ENCODE measurements at regions not wholly inside any gene's neighbourhood (a gene's known extent, or its start where the extent isn't known, plus 50 kb on each side); places are given as distances from the start of the nearest gene placed in this dataset.

DNA sequence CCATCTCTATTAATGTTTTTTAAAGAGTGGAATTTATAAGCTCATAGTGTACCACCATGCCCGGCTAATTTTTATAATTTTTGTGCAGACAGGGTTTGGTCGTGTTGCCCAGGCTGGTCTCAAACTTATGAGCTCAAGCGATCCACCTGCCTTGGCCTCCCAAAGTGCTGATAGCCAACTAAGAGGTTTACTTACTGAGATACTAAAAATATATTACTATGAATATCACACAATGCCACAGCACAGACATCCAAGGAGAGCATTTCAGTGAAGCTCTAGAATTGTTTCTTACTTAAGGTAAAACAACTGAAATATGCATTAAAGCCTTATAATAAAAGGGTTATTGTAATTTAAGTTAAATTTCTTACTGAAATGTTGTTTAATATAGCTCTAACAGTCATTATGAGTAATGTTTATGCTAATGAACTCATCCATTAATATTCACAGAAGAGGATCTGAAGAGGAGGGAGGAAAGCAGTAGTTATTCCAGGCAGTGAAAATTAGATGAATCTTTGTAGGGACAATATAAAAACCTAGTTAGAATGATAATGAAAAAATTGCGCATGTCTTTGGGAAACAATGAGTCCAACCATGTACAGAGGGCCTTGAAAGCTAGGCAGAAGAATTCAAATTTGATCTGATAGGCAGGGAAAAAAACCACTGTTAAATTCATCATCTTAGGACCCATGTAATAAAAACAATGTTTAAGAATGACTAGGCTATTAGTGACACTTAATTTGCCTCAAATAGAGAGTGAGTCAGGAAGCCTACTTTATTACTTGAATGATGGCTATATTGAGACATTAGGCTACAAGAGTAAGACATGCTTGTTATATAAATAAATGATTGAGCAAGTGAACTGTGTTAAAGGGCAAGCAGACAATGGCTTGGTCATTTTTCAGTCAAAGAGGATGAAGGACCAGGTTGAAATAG is 99.2 kb downstream of the SLC41A2 start:
- H3K4me3 ChIP-seq (ENCODE audit: low read length): no peak overlapping the region
- TF ChIP-seq, protein P1, sequence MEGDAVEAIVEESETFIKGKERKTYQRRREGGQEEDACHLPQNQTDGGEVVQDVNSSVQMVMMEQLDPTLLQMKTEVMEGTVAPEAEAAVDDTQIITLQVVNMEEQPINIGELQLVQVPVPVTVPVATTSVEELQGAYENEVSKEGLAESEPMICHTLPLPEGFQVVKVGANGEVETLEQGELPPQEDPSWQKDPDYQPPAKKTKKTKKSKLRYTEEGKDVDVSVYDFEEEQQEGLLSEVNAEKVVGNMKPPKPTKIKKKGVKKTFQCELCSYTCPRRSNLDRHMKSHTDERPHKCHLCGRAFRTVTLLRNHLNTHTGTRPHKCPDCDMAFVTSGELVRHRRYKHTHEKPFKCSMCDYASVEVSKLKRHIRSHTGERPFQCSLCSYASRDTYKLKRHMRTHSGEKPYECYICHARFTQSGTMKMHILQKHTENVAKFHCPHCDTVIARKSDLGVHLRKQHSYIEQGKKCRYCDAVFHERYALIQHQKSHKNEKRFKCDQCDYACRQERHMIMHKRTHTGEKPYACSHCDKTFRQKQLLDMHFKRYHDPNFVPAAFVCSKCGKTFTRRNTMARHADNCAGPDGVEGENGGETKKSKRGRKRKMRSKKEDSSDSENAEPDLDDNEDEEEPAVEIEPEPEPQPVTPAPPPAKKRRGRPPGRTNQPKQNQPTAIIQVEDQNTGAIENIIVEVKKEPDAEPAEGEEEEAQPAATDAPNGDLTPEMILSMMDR (conservative IDR thresholded peaks at IDR 0.05; ENCODE audit: low read length): no peak
- DNase-seq (ENCODE audit: low read depth): peak; percentile 52

DNA sequence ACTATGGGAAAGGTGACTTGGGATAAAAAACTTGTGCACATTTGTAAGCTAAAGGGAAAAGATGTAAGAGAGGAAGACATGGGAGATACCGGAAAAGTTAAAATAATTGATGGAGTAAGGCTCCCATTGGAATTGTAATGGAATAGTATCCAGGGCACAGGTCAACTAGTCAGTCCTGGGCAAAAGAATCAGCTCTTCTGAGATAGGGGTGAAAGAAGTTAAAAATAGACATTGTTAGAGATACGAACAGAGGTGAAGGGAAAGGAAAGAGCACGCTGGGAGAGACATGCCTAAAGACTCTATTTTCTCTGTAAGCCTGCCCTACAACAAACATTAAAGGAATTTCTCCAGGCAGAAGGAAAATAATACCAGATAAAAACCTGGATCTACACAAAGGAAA is 101.6 kb downstream of the SLC41A2 start:
- no peak overlapping the region for H3K4me3 ChIP-seq (ENCODE audit: low read length)
- TF ChIP-seq, protein P1 (conservative IDR thresholded peaks at IDR 0.05; ENCODE audit: low read length): no peak
- DNase-seq (ENCODE audit: low read depth): no peak

DNA sequence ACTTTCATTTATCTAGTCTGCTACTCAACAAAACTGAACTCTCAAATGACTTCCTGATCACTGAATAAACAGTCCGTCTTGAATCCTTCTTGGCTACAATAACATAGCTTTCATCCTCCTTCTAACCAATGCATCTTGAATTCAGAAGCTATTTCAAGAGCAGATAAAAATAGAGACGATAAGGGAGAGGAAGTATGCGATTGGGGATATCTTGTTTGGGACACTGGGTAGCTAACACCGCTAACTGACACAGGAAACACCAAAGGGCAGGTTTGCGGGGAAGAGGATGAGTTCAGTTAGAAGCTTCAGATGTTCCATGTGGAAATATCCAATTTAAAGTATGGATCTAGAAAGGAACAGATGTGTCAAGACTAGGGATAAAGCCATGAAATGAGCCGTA is 102.5 kb downstream of the SLC41A2 start:
- TF ChIP-seq, protein P1 (conservative IDR thresholded peaks at IDR 0.05; ENCODE audit: low read length): no peak
- no peak for DNase-seq (ENCODE audit: low read depth)
- H3K4me3 ChIP-seq (ENCODE audit: low read length): no peak overlapping the region

DNA sequence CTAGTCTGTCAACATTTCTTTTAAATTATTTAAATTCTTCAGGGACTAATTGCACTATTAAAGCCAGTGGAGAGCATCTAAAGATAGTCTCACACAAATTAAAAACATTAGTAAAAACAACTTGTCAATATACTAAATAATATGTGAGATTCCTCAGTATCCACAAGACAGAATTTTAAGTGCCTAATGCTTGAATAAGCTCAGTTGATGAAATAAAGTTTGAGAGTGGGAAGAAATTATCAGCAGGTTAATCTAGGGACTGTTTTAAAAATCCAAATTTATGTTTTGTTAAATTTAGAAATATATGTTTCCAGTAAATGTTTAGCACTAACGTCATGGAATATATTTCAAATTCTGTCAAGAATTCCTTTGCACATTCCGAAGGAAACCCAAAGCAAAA is 105.2 kb downstream of the SLC41A2 start:
- no peak overlapping the region for H3K4me3 ChIP-seq (ENCODE audit: low read length)
- DNase-seq (ENCODE audit: low read depth): no peak
- TF ChIP-seq, protein P1 (conservative IDR thresholded peaks at IDR 0.05; ENCODE audit: low read length): no peak

DNA sequence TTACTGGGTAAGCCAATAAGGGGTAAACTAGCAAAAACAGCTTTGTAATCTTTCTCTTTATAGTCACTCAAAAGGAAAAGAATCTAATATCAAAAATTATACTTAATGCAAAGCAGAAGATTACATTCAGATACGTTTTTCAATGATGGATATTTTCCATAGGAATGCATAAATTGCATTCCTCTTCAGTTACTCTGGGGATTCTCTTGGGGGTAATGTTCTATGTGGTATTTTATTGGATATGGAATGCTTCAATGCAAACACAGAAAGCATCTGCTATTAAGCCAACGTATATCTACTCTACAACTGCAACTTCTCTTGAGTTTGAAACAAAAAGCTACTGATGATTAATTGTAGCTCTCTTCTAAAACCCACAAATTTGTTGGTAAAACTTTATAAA is 106.0 kb downstream of the SLC41A2 start:
- no peak overlapping the region for H3K4me3 ChIP-seq (ENCODE audit: low read length)
- no peak for DNase-seq (ENCODE audit: low read depth)
- TF ChIP-seq, protein P1 (conservative IDR thresholded peaks at IDR 0.05; ENCODE audit: low read length): no peak

DNA sequence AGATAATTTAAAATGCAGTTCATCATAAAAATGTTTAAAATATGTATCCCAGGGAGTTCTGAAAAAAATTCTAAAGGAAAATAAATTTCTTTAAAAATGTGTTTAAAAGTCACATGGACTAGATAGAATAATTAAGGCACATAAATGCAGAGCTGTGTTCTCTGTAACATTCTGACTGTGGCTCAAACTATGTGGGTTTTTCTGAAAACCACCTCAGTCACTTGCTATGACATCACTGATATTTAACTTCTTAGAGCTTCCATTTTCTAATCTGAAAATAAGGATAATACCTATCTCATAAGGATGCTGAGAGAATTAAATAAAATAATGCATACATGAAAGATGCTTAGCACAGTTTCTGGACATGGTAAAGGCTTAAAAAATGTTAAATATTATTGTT is 107.3 kb downstream of the SLC41A2 start:
- no peak overlapping the region for H3K4me3 ChIP-seq (ENCODE audit: low read length)
- no peak for DNase-seq (ENCODE audit: low read depth)
- TF ChIP-seq, protein P1 (conservative IDR thresholded peaks at IDR 0.05; ENCODE audit: low read length): no peak

Data from AG10803 (cell line).